ENCODE measurements at regions not wholly inside any gene's neighbourhood (a gene's known extent, or its start where the extent isn't known, plus 50 kb on each side); places are given as distances from the start of the nearest gene placed in this dataset.
A peak's percentile ranks its signal among the peaks of the same experiment; 100 is the strongest.

GRCh38 chr1:191142748-191143147, 665.1 kb upstream of the BRINP3 start:
- no peak for DNase-seq (ENCODE audit: low spot score)
- Histone ChIP-seq H3K27me3 (replicated peaks; ENCODE audit: insufficient read depth) (no peaks in the 10 kb centered on the region), H3K27ac (no peak overlapping the region), H3K4me1 (ENCODE audit: control insufficient read depth in 1 of 2, low read depth in 2 of 2) (no peaks in the 10 kb centered on the region), H3K36me3 (no peaks in the 10 kb centered on the region), H3K9me3 (no peaks in the 10 kb centered on the region), H3K4me3 (no peak overlapping the region)
- peak; percentile 43 for ATAC-seq (ENCODE audit: insufficient number of reproducible peaks, low FRiP score, low read depth)
- no peak for TF ChIP-seq CTCF (IDR thresholded peaks at IDR 0.05)

- Histone ChIP-seq H3K27me3 (replicated peaks; ENCODE audit: insufficient read depth) (no peaks in the 10 kb centered on the region), H3K27ac (no peak overlapping the region)
Observed at GRCh38 chr1:191145834-191146233, 668.2 kb upstream of the BRINP3 start.

GRCh38 chr1:191151321-191151807, 673.7 kb upstream of the BRINP3 start:
- TF ChIP-seq CTCF (IDR thresholded peaks at IDR 0.05): no peak
- Histone ChIP-seq H3K27me3 (replicated peaks; ENCODE audit: insufficient read depth) (no peaks in the 10 kb centered on the region), H3K36me3 (no peaks in the 10 kb centered on the region), H3K4me1 (ENCODE audit: control insufficient read depth in 1 of 2, low read depth in 2 of 2) (no peaks in the 10 kb centered on the region), H3K4me3 (no peak overlapping the region), H3K9me3 (no peaks in the 10 kb centered on the region), H3K27ac (no peak overlapping the region)
- DNase-seq (ENCODE audit: low spot score): no peak
- ATAC-seq (ENCODE audit: insufficient number of reproducible peaks, low FRiP score, low read depth): no peak

More at GRCh38 chr1:191145834-191146233, 668.2 kb upstream of the BRINP3 start:
- H3K36me3 ChIP-seq: no peaks in the 10 kb centered on the region
- H3K4me1 ChIP-seq (ENCODE audit: control insufficient read depth in 1 of 2, low read depth in 2 of 2): no peaks in the 10 kb centered on the region
- TF ChIP-seq CTCF (IDR thresholded peaks at IDR 0.05): no peak
- no peaks in the 10 kb centered on the region for H3K9me3 ChIP-seq
- DNase-seq (ENCODE audit: low spot score): no peak
- ATAC-seq (ENCODE audit: insufficient number of reproducible peaks, low FRiP score, low read depth): no peak
- no peak overlapping the region for H3K4me3 ChIP-seq

- H3K36me3 ChIP-seq: no peaks in the 10 kb centered on the region
- no peak for TF ChIP-seq CTCF (IDR thresholded peaks at IDR 0.05)
- no peak overlapping the region for H3K27ac ChIP-seq
- H3K4me3 ChIP-seq: no peak overlapping the region
- no peaks in the 10 kb centered on the region for H3K27me3 ChIP-seq (replicated peaks; ENCODE audit: insufficient read depth)
- no peaks in the 10 kb centered on the region for H3K4me1 ChIP-seq (ENCODE audit: control insufficient read depth in 1 of 2, low read depth in 2 of 2)
- no peak for DNase-seq (ENCODE audit: low spot score)
- no peak for ATAC-seq (ENCODE audit: insufficient number of reproducible peaks, low FRiP score, low read depth)
- H3K9me3 ChIP-seq: no peaks in the 10 kb centered on the region
Observed at GRCh38 chr1:191152776-191153175, 675.1 kb upstream of the BRINP3 start.

DNA sequence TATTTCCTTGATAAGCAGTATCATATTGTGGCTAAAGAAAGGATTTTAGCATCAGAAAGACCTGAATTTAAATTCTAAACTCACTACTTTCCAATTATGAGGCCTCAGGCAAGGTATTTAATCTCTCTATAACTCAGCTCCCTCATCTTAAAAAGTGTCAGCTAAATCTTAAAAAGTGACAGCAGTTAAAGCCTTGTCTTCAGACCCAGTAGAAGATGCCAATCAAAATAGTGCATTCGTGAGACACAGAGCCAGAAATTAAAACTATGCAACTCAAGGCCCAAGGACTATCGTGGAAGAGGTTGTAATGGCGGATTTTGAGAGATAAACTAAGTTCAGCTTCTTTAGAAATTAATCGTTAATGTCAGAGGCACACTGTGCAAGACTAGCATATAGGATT, 677.5 kb upstream of the BRINP3 start:
- TF ChIP-seq CTCF (IDR thresholded peaks at IDR 0.05): no peak
- no peak overlapping the region for H3K27ac ChIP-seq
- H3K4me1 ChIP-seq (ENCODE audit: control insufficient read depth in 1 of 2, low read depth in 2 of 2): no peaks in the 10 kb centered on the region

More for the DNA sequence above, 677.5 kb upstream of the BRINP3 start:
- no peak for ATAC-seq (ENCODE audit: insufficient number of reproducible peaks, low FRiP score, low read depth)
- H3K4me3 ChIP-seq: no peak overlapping the region
- H3K9me3 ChIP-seq: no peaks in the 10 kb centered on the region
- H3K36me3 ChIP-seq: no peaks in the 10 kb centered on the region
- H3K27me3 ChIP-seq (replicated peaks; ENCODE audit: insufficient read depth): no peaks in the 10 kb centered on the region
- no peak for DNase-seq (ENCODE audit: low spot score)
